HL-60 (cell line): ENCODE measurements at regions not wholly inside any gene's neighbourhood (a gene's known extent, or its start where the extent isn't known, plus 50 kb on each side); places are given as distances from the start of the nearest gene placed in this dataset.

Experiments
- DNase-seq, 2 experiments: peaks; one replicate each; pipeline ENCODE4 v3.0.0-alpha.2; 2010 to 2020; ENCODE audit warnings: low read depth in 1 of 2, low spot score in 1 of 2
- H3K27ac ChIP-seq: fragments of 250-450 bp; sonication (Bioruptor Pico); replicated peaks from 2 replicates; pipeline ENCODE4 v1.5.1; 2020; ENCODE audit warnings: mild to moderate bottlenecking, moderate library complexity
- H3K27me3 ChIP-seq: fragments of 250-450 bp; sonication (Bioruptor Pico); 2 replicates; pipeline ENCODE4 v1.5.1; 2021; ENCODE audit warnings: mild to moderate bottlenecking, moderate library complexity; ENCODE audit not compliant: insufficient read depth, poor library complexity, severe bottlenecking
- H3K4me3 ChIP-seq: replicated peaks from 2 replicates; pipeline ENCODE4 v1.5.1; 2011; ENCODE audit warnings: mild to moderate bottlenecking, control low read depth, low read length; ENCODE audit not compliant: insufficient read depth
- GABPA ChIP-seq: IDR thresholded peaks from 2 replicates; pipeline ENCODE4 v1.6.1; 2012; ENCODE audit warnings: low read depth
- POLR2AphosphoS5 ChIP-seq: IDR thresholded peaks from 2 replicates; pipeline ENCODE4 v1.6.1; 2012; ENCODE audit warnings: low read depth
- SPI1 ChIP-seq: IDR thresholded peaks from 2 replicates; pipeline ENCODE4 v1.6.1; 2012; ENCODE audit warnings: low read depth, mild to moderate bottlenecking, borderline replicate concordance
- TF ChIP-seq, protein P1 (sequence below): IDR thresholded peaks from one replicate; pipeline ENCODE4 v1.5.1; 2011; ENCODE audit warnings: low read length, control low read depth, inconsistent platforms; ENCODE audit not compliant: insufficient read depth
- TF ChIP-seq, protein P2 (sequence below): IDR thresholded peaks from 2 replicates; pipeline ENCODE4 v1.6.1; 2012; ENCODE audit warnings: low read depth; ENCODE audit not compliant: insufficient replicate concordance

DNA sequence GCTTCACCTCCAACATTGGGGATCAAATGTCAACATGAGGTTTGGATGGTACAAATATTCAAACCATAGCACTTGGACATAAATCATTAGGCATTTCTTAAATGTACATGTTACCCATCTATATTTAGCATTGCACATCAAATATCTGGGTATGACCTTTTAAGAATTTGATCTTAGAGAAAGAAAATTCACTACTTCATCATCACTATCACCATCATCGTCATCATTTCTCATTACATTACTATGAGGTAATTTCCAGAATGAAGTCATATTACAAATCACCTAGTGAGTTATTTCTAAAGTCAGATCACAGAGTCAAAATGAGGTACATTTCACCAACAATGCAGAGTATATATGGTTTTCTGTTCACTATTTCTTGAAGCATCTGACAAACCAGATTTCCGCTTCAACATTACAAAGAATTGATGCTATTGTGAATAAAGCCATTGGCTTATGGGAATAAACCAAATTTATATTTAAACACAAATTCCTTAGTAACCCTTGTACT lies 356.4 kb upstream of the GYPC start:
- no peak overlapping the region for H3K4me3 ChIP-seq
- DNase-seq = no peak
- H3K27me3 ChIP-seq = no peaks in the 10 kb centered on the region
- TF ChIP-seq, protein P1, sequence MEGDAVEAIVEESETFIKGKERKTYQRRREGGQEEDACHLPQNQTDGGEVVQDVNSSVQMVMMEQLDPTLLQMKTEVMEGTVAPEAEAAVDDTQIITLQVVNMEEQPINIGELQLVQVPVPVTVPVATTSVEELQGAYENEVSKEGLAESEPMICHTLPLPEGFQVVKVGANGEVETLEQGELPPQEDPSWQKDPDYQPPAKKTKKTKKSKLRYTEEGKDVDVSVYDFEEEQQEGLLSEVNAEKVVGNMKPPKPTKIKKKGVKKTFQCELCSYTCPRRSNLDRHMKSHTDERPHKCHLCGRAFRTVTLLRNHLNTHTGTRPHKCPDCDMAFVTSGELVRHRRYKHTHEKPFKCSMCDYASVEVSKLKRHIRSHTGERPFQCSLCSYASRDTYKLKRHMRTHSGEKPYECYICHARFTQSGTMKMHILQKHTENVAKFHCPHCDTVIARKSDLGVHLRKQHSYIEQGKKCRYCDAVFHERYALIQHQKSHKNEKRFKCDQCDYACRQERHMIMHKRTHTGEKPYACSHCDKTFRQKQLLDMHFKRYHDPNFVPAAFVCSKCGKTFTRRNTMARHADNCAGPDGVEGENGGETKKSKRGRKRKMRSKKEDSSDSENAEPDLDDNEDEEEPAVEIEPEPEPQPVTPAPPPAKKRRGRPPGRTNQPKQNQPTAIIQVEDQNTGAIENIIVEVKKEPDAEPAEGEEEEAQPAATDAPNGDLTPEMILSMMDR = no peak
- TF ChIP-seq SPI1 (no peak), GABPA (no peak), POLR2AphosphoS5 (no peak)
- TF ChIP-seq, protein P2, sequence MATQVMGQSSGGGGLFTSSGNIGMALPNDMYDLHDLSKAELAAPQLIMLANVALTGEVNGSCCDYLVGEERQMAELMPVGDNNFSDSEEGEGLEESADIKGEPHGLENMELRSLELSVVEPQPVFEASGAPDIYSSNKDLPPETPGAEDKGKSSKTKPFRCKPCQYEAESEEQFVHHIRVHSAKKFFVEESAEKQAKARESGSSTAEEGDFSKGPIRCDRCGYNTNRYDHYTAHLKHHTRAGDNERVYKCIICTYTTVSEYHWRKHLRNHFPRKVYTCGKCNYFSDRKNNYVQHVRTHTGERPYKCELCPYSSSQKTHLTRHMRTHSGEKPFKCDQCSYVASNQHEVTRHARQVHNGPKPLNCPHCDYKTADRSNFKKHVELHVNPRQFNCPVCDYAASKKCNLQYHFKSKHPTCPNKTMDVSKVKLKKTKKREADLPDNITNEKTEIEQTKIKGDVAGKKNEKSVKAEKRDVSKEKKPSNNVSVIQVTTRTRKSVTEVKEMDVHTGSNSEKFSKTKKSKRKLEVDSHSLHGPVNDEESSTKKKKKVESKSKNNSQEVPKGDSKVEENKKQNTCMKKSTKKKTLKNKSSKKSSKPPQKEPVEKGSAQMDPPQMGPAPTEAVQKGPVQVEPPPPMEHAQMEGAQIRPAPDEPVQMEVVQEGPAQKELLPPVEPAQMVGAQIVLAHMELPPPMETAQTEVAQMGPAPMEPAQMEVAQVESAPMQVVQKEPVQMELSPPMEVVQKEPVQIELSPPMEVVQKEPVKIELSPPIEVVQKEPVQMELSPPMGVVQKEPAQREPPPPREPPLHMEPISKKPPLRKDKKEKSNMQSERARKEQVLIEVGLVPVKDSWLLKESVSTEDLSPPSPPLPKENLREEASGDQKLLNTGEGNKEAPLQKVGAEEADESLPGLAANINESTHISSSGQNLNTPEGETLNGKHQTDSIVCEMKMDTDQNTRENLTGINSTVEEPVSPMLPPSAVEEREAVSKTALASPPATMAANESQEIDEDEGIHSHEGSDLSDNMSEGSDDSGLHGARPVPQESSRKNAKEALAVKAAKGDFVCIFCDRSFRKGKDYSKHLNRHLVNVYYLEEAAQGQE = no peak
- no peak overlapping the region for H3K27ac ChIP-seq

DNA sequence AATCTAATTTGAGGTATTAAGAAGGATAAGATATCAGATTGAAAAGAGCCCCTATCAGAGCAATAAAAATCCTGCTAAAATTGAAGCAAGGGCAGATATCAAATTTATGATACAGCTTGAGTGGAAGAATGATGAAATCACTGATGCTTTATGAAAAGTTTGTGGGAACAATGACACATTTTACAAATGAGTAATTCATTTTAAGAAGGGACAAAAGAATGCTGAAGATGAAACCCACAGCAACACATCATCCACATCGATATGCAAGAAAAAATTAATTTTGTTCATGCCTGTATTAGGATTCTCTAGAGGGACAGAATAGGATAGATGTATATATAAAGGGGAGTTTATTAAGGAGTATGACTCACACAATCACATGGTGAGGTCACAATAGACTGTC lies 355.6 kb upstream of the GYPC start:
- Histone ChIP-seq H3K27ac (no peak overlapping the region), H3K4me3 (no peak overlapping the region), H3K27me3 (no peaks in the 10 kb centered on the region)
- TF ChIP-seq, protein P2 = no peak
- TF ChIP-seq POLR2AphosphoS5 (no peak), SPI1 (no peak), GABPA (no peak)
- TF ChIP-seq, protein P1 = no peak
- no peak for DNase-seq

DNA sequence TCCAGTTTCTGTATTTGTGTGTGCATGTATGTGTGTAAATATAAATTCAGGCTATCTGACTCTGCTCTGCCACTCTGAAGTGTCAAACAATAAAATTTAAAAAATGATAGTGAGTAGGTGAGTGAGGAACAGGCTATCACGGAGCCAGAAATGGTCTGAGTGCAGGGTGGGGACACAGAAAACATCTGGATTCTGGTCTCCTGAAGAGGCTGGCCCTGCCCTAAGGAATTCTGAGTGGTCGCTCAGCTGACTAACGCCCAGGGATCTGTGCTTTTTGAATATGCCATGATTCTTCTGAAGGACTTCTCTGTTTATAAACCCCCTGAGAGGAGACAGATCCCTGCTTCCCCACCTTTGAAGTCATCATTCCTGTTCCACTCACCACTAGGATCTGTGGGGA lies 353.9 kb upstream of the GYPC start:
- no peak overlapping the region for H3K27ac ChIP-seq
- no peak for TF ChIP-seq SPI1
- TF ChIP-seq, protein P1 = no peak
- TF ChIP-seq GABPA = no peak
- no peak for TF ChIP-seq POLR2AphosphoS5
- TF ChIP-seq, protein P2 = no peak

More for the DNA sequence above, 353.9 kb upstream of the GYPC start:
- no peak for DNase-seq
- H3K27me3 ChIP-seq = no peaks in the 10 kb centered on the region
- no peak overlapping the region for H3K4me3 ChIP-seq
